ENCODE measurements at regions not wholly inside any gene's neighbourhood (a gene's known extent, or its start where the extent isn't known, plus 50 kb on each side); places are given as distances from the start of the nearest gene placed in this dataset.

DNA sequence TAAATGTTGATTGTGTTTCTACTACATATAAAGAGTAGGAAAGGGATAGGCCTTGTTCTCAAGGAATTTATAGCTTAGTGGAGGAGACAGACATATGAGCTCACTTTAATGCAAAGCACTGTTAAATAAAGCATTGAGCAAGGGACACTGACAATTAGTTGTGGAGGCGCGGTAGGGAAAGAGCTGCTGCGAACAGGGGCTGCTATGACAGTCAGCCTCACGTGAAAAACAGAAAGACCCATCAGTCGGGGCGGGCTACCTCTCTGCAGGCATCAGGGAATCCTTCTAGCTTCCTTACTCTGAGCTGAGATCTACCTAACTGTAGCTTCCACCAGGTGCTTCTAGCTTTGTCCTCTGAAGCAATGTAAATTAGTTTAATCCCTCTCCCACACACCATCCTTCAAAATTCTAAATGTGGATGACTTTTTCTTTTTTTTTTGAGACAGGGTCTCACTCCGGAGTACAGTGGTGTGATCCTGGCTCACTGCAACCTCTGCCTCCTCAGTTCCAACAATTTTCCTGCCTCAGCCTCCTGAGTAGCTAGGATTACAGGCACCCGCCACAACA, 129.9 kb upstream of the ZFHX3 start:
- H3K27ac Mint-ChIP-seq (ENCODE audit: unreplicated experiment), result no peak overlapping the region
- no peak for DNase-seq (ENCODE audit: low spot score)
- H3K36me3 Mint-ChIP-seq (ENCODE audit: low read depth, unreplicated experiment), result no peaks in the 10 kb centered on the region
- no peaks in the 10 kb centered on the region for H3K9me3 Mint-ChIP-seq (ENCODE audit: unreplicated experiment)
- TF ChIP-seq CTCF (IDR thresholded peaks at IDR 0.05; ENCODE audit: unreplicated experiment), result no peak
- H3K4me1 Mint-ChIP-seq (ENCODE audit: unreplicated experiment), result peaks cover 16% of the 10 kb centered on the region
- H3K27me3 Mint-ChIP-seq (ENCODE audit: unreplicated experiment), result no peaks in the 10 kb centered on the region
- H3K4me3 Mint-ChIP-seq (ENCODE audit: unreplicated experiment), result no peak overlapping the region

- TF ChIP-seq CTCF (IDR thresholded peaks at IDR 0.05; ENCODE audit: unreplicated experiment), result peak; percentile 36
- Mint-ChIP-seq H3K4me3 (ENCODE audit: unreplicated experiment) (no peak overlapping the region), H3K4me1 (ENCODE audit: unreplicated experiment) (peaks cover 26% of the 10 kb centered on the region), H3K9me3 (ENCODE audit: unreplicated experiment) (no peaks in the 10 kb centered on the region), H3K36me3 (ENCODE audit: low read depth, unreplicated experiment) (no peaks in the 10 kb centered on the region), H3K27me3 (ENCODE audit: unreplicated experiment) (no peaks in the 10 kb centered on the region), H3K27ac (ENCODE audit: unreplicated experiment) (no peak overlapping the region)
- no peak for DNase-seq (ENCODE audit: low spot score)
Observed at GRCh38 chr16:73176577-73177013, 128.7 kb upstream of the ZFHX3 start.

GRCh38 chr16:73172973-73173709, 125.2 kb upstream of the ZFHX3 start:
- Mint-ChIP-seq H3K4me1 (ENCODE audit: unreplicated experiment) (peaks cover 46% of the 10 kb centered on the region), H3K9me3 (ENCODE audit: unreplicated experiment) (no peaks in the 10 kb centered on the region), H3K36me3 (ENCODE audit: low read depth, unreplicated experiment) (no peaks in the 10 kb centered on the region), H3K27ac (ENCODE audit: unreplicated experiment) (peak overlapping the region; percentile 80), H3K4me3 (ENCODE audit: unreplicated experiment) (no peak overlapping the region), H3K27me3 (ENCODE audit: unreplicated experiment) (peaks cover 3% of the 10 kb centered on the region)
- peak; percentile 43 for TF ChIP-seq CTCF (IDR thresholded peaks at IDR 0.05; ENCODE audit: unreplicated experiment)
- DNase-seq (ENCODE audit: low spot score), result no peak

DNA sequence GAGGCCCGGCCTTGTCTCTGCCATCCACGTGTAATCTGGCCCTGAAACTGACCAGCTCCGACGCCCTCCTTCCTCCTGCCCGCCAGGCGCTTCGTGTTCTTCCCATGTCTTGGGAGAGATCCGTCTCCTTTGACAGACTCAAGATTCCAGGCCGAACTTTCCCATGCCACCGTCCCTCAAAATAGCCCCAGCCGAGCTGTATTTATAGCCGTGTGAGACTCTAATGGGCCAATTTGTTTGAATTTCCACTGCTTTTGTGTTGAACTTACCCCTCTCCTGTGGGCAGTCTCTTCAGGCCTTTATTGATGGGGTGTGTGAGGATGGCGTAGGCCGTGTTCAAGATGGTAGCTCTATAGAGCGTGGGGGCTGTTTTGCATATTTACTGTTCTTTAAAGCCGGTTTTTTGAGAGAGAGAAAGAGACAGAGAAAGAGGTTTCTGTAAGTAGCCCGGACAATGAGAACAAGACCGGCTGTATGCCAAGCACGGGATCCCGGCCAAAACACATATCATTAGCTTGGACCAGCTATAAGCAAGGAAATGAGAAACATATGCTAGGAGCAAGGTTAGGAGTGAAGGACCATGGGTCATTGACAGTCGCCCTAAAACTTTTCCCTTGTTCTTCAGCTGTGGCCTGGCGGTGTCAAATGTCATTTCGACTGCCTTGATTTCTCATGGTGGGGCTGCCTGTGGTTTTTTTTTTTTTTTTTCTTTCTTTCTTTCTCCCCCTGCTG, 124.5 kb upstream of the ZFHX3 start:
- H3K36me3 Mint-ChIP-seq (ENCODE audit: low read depth, unreplicated experiment), result no peaks in the 10 kb centered on the region
- TF ChIP-seq CTCF (IDR thresholded peaks at IDR 0.05; ENCODE audit: unreplicated experiment), result peak; percentile 74
- peaks cover 3% of the 10 kb centered on the region for H3K27me3 Mint-ChIP-seq (ENCODE audit: unreplicated experiment)
- H3K4me3 Mint-ChIP-seq (ENCODE audit: unreplicated experiment), result no peak overlapping the region
- peak overlapping the region; percentile 80 for H3K27ac Mint-ChIP-seq (ENCODE audit: unreplicated experiment)
- H3K9me3 Mint-ChIP-seq (ENCODE audit: unreplicated experiment), result no peaks in the 10 kb centered on the region
- peaks cover 52% of the 10 kb centered on the region for H3K4me1 Mint-ChIP-seq (ENCODE audit: unreplicated experiment)
- DNase-seq (ENCODE audit: low spot score), result no peak

DNA sequence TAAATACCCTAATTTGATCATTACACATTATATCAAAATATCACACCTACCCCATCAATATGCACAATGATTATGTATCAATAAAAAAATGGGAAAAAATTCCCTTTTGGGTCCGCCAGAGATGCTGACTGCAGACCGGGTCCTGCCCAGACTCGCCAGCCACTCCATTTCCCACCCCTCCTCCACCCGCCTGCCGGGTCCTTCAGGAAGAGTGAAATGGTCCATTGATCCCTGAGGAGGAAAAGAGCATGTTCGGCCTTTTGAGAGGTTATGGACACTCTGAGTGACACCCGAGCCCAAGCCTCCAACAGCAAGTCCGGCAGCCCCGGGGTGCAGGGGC, 123.9 kb upstream of the ZFHX3 start:
- Mint-ChIP-seq H3K27ac (ENCODE audit: unreplicated experiment) (peak overlapping the region; percentile 98), H3K27me3 (ENCODE audit: unreplicated experiment) (peaks cover 3% of the 10 kb centered on the region), H3K36me3 (ENCODE audit: low read depth, unreplicated experiment) (no peaks in the 10 kb centered on the region), H3K4me1 (ENCODE audit: unreplicated experiment) (peaks cover 57% of the 10 kb centered on the region), H3K9me3 (ENCODE audit: unreplicated experiment) (no peaks in the 10 kb centered on the region), H3K4me3 (ENCODE audit: unreplicated experiment) (no peak overlapping the region)
- no peak for DNase-seq (ENCODE audit: low spot score)
- TF ChIP-seq CTCF (IDR thresholded peaks at IDR 0.05; ENCODE audit: unreplicated experiment), result no peak
